PC-3 (cell line): ENCODE measurements at regions not wholly inside any gene's neighbourhood (a gene's known extent, or its start where the extent isn't known, plus 50 kb on each side); places are given as distances from the start of the nearest gene placed in this dataset.

Source experiments
- CTCF ChIP-seq: fragments of 300-600 bp; sonication (generic); conservative IDR thresholded peaks from 2 replicates; pipeline ENCODE4 v1.5.1; 2017; ENCODE audit warnings: antibody characterized with exemption, low read depth, mild to moderate bottlenecking, low read length
- EZH2 ChIP-seq: fragments of 300-600 bp; sonication (generic); IDR thresholded peaks from one replicate; pipeline ENCODE4 v1.6.1; 2017; ENCODE audit warnings: antibody characterized with exemption, mild to moderate bottlenecking, low read length; ENCODE audit not compliant: unreplicated experiment

- no peak for TF ChIP-seq CTCF
- no peak for TF ChIP-seq EZH2
These were observed 209.8 kb upstream of the THRB start for GRCh38 chr3:24704496-24704895.
